Smooth muscle cell (in vitro differentiated cells): ENCODE measurements at regions not wholly inside any gene's neighbourhood (a gene's known extent, or its start where the extent isn't known, plus 50 kb on each side); places are given as distances from the start of the nearest gene placed in this dataset.

Experiments
- DNase-seq: peaks from one replicate; lab custom pipeline; 2025; ENCODE audit not compliant: unreplicated experiment; lab: John Stamatoyannopoulos, UW
- H2AFZ ChIP-seq: fragments of 200-600 bp; sonication (generic); 2 replicates; pipeline ENCODE4 v1.6.0; 2016; ENCODE audit warnings: antibody characterized with exemption, low read depth, mild to moderate bottlenecking
- H3F3A ChIP-seq: fragments of 200-600 bp; sonication (generic); 2 replicates; pipeline ENCODE4 v1.6.0; 2017; ENCODE audit warnings: antibody characterized with exemption, low read depth
- H3K27ac ChIP-seq: fragments of 200-600 bp; sonication (generic); 2 replicates; pipeline ENCODE4 v1.5.1; 2016; ENCODE audit warnings: low read depth, mild to moderate bottlenecking
- H3K27me3 ChIP-seq: fragments of 200-600 bp; sonication (generic); 2 replicates; pipeline ENCODE4 v1.6.1; 2016; ENCODE audit warnings: low read depth, mild to moderate bottlenecking
- H3K36me3 ChIP-seq: fragments of 200-600 bp; sonication (generic); 2 replicates; pipeline ENCODE4 v1.5.1; 2016; ENCODE audit warnings: low read depth
- H3K4me1 ChIP-seq: fragments of 200-600 bp; sonication (generic); 2 replicates; pipeline ENCODE4 v1.5.1; 2016; ENCODE audit warnings: low read depth
- H3K4me2 ChIP-seq: fragments of 200-600 bp; sonication (generic); 2 replicates; pipeline ENCODE4 v1.6.0; 2016; ENCODE audit warnings: mild to moderate bottlenecking
- H3K4me3 ChIP-seq: fragments of 200-600 bp; sonication (generic); 2 replicates; pipeline ENCODE4 v1.5.1; 2016; ENCODE audit warnings: mild to moderate bottlenecking
- H3K79me2 ChIP-seq: fragments of 200-600 bp; sonication (generic); 2 replicates; pipeline ENCODE4 v1.6.0; 2016; ENCODE audit warnings: low read depth, mild to moderate bottlenecking
- H3K9ac ChIP-seq: fragments of 200-600 bp; sonication (generic); 2 replicates; pipeline ENCODE4 v1.6.0; 2016; ENCODE audit warnings: low read depth
- H3K9me3 ChIP-seq: fragments of 200-600 bp; sonication (generic); replicated peaks from 2 replicates; pipeline ENCODE4 v1.5.1; 2016; ENCODE audit warnings: low read depth
- H4K20me1 ChIP-seq: fragments of 200-600 bp; sonication (generic); 2 replicates; pipeline ENCODE4 v1.6.0; 2016; ENCODE audit warnings: low read depth
- CTCF ChIP-seq: fragments of 200-600 bp; sonication (generic); IDR thresholded peaks from 2 replicates; pipeline ENCODE4 v1.5.1; 2017; ENCODE audit warnings: borderline replicate concordance, mild to moderate bottlenecking, antibody characterized with exemption; ENCODE audit not compliant: insufficient read depth, poor library complexity, severe bottlenecking
- WGBS: methylation state at CpG from one replicate; pipeline ENCODE4 v1.1.7; 2016; ENCODE audit warnings: low lambda C conversion rate; 5-methylcytosine and 5-hydroxymethylcytosine counted together

- TF ChIP-seq CTCF: no peak
- WGBS: 71% methylated on average over 1 of the region's 1 CpG
- H2AFZ ChIP-seq: no peak overlapping the region
Measured at GRCh38 chr13:73351730-73352129, 292.9 kb downstream of the KLF5 start.

GRCh38 chr13:73341748-73342147, 282.9 kb downstream of the KLF5 start:
- WGBS: 45% methylated on average over 2 of the region's 2 CpGs
- Histone ChIP-seq H3F3A (no peaks in the 10 kb centered on the region), H3K79me2 (no peaks in the 10 kb centered on the region), H3K4me2 (peak overlapping the region; percentile 31), H4K20me1 (no peaks in the 10 kb centered on the region), H3K9ac (no peak overlapping the region), H3K4me1 (no peaks in the 10 kb centered on the region), H3K36me3 (no peaks in the 10 kb centered on the region), H3K9me3 (no peaks in the 10 kb centered on the region), H3K27ac (peak overlapping the region; percentile 65), H3K4me3 (no peak overlapping the region), H3K27me3 (no peaks in the 10 kb centered on the region), H2AFZ (no peak overlapping the region)
- TF ChIP-seq CTCF: no peak
- DNase-seq: no peak

More at GRCh38 chr13:73351730-73352129, 292.9 kb downstream of the KLF5 start:
- Histone ChIP-seq H3K27me3 (no peaks in the 10 kb centered on the region), H3K4me1 (no peaks in the 10 kb centered on the region), H3K9me3 (no peaks in the 10 kb centered on the region), H3K27ac (no peak overlapping the region), H3K4me3 (no peak overlapping the region), H3K4me2 (no peak overlapping the region), H3F3A (no peaks in the 10 kb centered on the region), H4K20me1 (no peaks in the 10 kb centered on the region), H3K36me3 (no peaks in the 10 kb centered on the region), H3K9ac (no peak overlapping the region), H3K79me2 (no peaks in the 10 kb centered on the region)
- DNase-seq: no peak

- Histone ChIP-seq H3K4me2 (no peak overlapping the region), H3K79me2 (no peaks in the 10 kb centered on the region), H3K27ac (peak overlapping the region; percentile 91), H4K20me1 (no peaks in the 10 kb centered on the region), H3K27me3 (no peaks in the 10 kb centered on the region), H3F3A (no peaks in the 10 kb centered on the region), H3K9ac (no peak overlapping the region), H2AFZ (no peak overlapping the region), H3K36me3 (no peaks in the 10 kb centered on the region), H3K4me3 (no peak overlapping the region), H3K9me3 (no peaks in the 10 kb centered on the region), H3K4me1 (peaks cover 1% of the 10 kb centered on the region)
- no peak for TF ChIP-seq CTCF
- 82% methylated on average over 3 of the region's 3 CpGs for WGBS
- DNase-seq: no peak
Measured at GRCh38 chr13:73340069-73340468, 281.3 kb downstream of the KLF5 start.

GRCh38 chr13:73339086-73339485, 280.3 kb downstream of the KLF5 start:
- Histone ChIP-seq H3K9ac (peak overlapping the region; percentile 49), H3F3A (no peaks in the 10 kb centered on the region), H3K27me3 (no peaks in the 10 kb centered on the region), H3K4me1 (peaks cover 6% of the 10 kb centered on the region), H3K27ac (peak overlapping the region; percentile 91), H3K79me2 (no peaks in the 10 kb centered on the region), H3K9me3 (no peaks in the 10 kb centered on the region), H3K4me2 (no peak overlapping the region), H3K36me3 (no peaks in the 10 kb centered on the region), H2AFZ (no peak overlapping the region), H3K4me3 (no peak overlapping the region), H4K20me1 (no peaks in the 10 kb centered on the region)
- DNase-seq: no peak
- WGBS: 85% methylated on average over 2 of the region's 2 CpGs
- TF ChIP-seq CTCF: no peak
